ENCODE measurements at regions not wholly inside any gene's neighbourhood (a gene's known extent, or its start where the extent isn't known, plus 50 kb on each side); places are given as distances from the start of the nearest gene placed in this dataset.

GRCh38 chr2:126761981-126762878 lies 106.3 kb downstream of the GYPC start:
- Histone ChIP-seq H3K36me3 (ENCODE audit: insufficient read depth, low read depth, low read length) (no peaks in the 10 kb centered on the region), H3K27me3 (ENCODE audit: insufficient read depth, low read length) (no peaks in the 10 kb centered on the region), H3K4me1 (ENCODE audit: insufficient read depth, low read length) (peaks cover 9% of the 10 kb centered on the region), H3K27ac (ENCODE audit: low read length) (no peak overlapping the region), H3K9me3 (ENCODE audit: insufficient read depth, low read depth, low read length) (no peaks in the 10 kb centered on the region), H3K9ac (ENCODE audit: low read depth, low read length) (no peak overlapping the region), H3K4me3 (ENCODE audit: low read length) (no peak overlapping the region)

- H3K9ac ChIP-seq (ENCODE audit: low read depth, low read length) = no peak overlapping the region
- no peak overlapping the region for H3K27ac ChIP-seq (ENCODE audit: low read length)
- no peaks in the 10 kb centered on the region for H3K36me3 ChIP-seq (ENCODE audit: insufficient read depth, low read depth, low read length)
- H3K4me1 ChIP-seq (ENCODE audit: insufficient read depth, low read length) = no peaks in the 10 kb centered on the region
- no peaks in the 10 kb centered on the region for H3K27me3 ChIP-seq (ENCODE audit: insufficient read depth, low read length)
- H3K4me3 ChIP-seq (ENCODE audit: low read length) = no peak overlapping the region
- H3K9me3 ChIP-seq (ENCODE audit: insufficient read depth, low read depth, low read length) = no peaks in the 10 kb centered on the region
Observed at GRCh38 chr2:126764686-126765265, 108.8 kb downstream of the GYPC start.

DNA sequence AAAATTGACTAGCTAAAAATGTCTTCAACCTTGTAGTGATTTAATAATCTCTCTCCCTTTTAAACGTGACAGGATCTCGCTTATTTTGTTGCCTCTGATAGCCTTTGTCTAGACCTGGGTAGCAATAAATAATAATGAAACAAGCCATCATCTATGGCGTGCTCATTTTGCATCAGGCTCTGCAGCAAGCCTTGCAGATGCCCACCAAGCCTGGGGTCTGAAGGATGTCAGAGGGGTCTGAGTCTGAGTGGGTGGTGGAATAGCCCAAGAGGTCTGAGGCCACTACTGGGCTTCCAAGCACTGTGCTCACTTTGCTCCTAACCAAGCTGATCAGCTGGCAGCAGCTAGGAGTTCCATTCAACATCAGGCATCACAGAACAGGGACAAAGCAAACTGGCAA lies 109.4 kb downstream of the GYPC start:
- Histone ChIP-seq H3K4me1 (ENCODE audit: insufficient read depth, low read length) (no peaks in the 10 kb centered on the region), H3K4me3 (ENCODE audit: low read length) (no peak overlapping the region)

DNA sequence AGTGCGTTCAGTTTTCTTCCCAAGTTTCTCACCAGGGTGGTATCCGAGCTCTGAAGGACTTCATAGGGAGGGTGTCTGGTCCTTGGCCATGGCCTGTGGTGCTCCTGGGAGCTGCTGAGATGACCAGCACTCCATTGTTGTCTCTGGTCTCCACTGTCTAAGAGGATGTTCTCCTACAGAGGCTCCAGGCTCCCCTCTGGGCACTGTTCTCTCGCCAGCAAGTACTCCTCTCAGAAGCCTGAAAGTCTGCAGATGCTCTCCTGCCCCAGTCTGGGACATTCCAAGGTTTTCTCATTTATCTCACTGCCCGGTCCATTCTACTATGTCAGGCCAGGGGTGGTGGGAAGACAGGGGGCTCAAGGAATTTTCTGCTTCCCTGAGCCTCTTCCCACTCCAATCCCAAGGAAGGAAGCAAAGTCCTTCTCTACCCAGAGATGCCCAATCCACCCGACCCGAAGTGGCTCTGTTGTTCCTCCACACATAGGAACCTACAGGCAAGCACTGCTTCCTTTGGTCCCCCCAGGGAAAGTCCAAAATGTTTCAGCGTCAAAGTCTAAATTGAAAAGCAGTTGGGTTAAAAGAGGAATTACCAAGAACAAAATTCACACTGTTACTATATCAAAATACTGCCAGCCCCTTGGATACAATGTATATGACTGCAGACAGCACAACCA lies 110.5 kb downstream of the GYPC start:
- Histone ChIP-seq H3K27me3 (ENCODE audit: insufficient read depth, low read length) (no peaks in the 10 kb centered on the region), H3K9me3 (ENCODE audit: insufficient read depth, low read depth, low read length) (no peaks in the 10 kb centered on the region), H3K27ac (ENCODE audit: low read length) (no peak overlapping the region), H3K4me3 (ENCODE audit: low read length) (no peak overlapping the region), H3K4me1 (ENCODE audit: insufficient read depth, low read length) (no peaks in the 10 kb centered on the region), H3K9ac (ENCODE audit: low read depth, low read length) (no peak overlapping the region), H3K36me3 (ENCODE audit: insufficient read depth, low read depth, low read length) (no peaks in the 10 kb centered on the region)

More for the DNA sequence above, 109.4 kb downstream of the GYPC start:
- H3K9ac ChIP-seq (ENCODE audit: low read depth, low read length) = no peak overlapping the region
- H3K27me3 ChIP-seq (ENCODE audit: insufficient read depth, low read length) = no peaks in the 10 kb centered on the region
- H3K36me3 ChIP-seq (ENCODE audit: insufficient read depth, low read depth, low read length) = no peaks in the 10 kb centered on the region
- H3K9me3 ChIP-seq (ENCODE audit: insufficient read depth, low read depth, low read length) = no peaks in the 10 kb centered on the region
- H3K27ac ChIP-seq (ENCODE audit: low read length) = no peak overlapping the region

DNA sequence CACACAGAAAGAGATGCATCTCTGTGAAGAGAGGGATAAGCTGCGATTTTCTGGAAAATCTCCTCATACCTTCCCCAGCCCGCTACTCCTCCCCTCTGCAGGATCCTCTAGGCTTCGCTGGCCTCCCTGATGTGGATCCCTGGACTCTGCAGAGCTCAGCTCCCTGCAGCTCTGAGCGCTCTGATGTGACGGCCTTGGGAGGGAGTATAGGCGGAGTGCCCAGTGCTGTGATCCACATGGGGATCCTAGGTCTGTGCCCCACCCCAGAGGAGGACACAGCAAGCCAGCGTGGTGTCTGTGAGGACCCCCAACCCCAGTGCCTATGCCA lies 111.0 kb downstream of the GYPC start:
- H3K4me1 ChIP-seq (ENCODE audit: insufficient read depth, low read length) = no peaks in the 10 kb centered on the region
- no peaks in the 10 kb centered on the region for H3K9me3 ChIP-seq (ENCODE audit: insufficient read depth, low read depth, low read length)
- no peak overlapping the region for H3K9ac ChIP-seq (ENCODE audit: low read depth, low read length)
- H3K27me3 ChIP-seq (ENCODE audit: insufficient read depth, low read length) = no peaks in the 10 kb centered on the region
- no peak overlapping the region for H3K27ac ChIP-seq (ENCODE audit: low read length)
- H3K36me3 ChIP-seq (ENCODE audit: insufficient read depth, low read depth, low read length) = no peaks in the 10 kb centered on the region
- no peak overlapping the region for H3K4me3 ChIP-seq (ENCODE audit: low read length)

- H3K27me3 ChIP-seq (ENCODE audit: insufficient read depth, low read length) = no peaks in the 10 kb centered on the region
- no peaks in the 10 kb centered on the region for H3K4me1 ChIP-seq (ENCODE audit: insufficient read depth, low read length)
- H3K27ac ChIP-seq (ENCODE audit: low read length) = no peak overlapping the region
- H3K9me3 ChIP-seq (ENCODE audit: insufficient read depth, low read depth, low read length) = no peaks in the 10 kb centered on the region
- no peak overlapping the region for H3K9ac ChIP-seq (ENCODE audit: low read depth, low read length)
- no peak overlapping the region for H3K4me3 ChIP-seq (ENCODE audit: low read length)
- H3K36me3 ChIP-seq (ENCODE audit: insufficient read depth, low read depth, low read length) = no peaks in the 10 kb centered on the region
Observed at GRCh38 chr2:126769118-126769517, 113.2 kb downstream of the GYPC start.

DNA sequence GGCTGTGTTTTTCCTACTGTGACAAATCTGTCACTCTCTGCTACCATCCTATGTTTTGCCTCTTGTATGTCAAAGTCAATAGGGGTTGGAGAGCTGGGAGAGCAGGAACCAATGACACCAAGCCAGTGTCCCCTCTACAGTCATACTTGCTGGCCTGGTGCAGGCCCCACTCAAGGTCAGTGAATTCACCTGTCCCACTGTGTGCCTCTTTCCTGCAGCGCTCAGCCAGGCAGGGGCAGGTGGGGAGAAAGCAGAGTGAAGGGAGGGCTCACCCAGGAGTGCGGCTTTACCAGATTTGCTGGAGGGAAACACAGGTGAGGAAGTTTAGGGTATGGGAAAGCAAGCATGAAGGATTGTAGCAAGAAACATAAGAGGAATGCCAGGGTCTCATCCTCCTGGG lies 114.5 kb downstream of the GYPC start:
- no peak overlapping the region for H3K9ac ChIP-seq (ENCODE audit: low read depth, low read length)
- no peak overlapping the region for H3K27ac ChIP-seq (ENCODE audit: low read length)
- no peaks in the 10 kb centered on the region for H3K9me3 ChIP-seq (ENCODE audit: insufficient read depth, low read depth, low read length)
- H3K27me3 ChIP-seq (ENCODE audit: insufficient read depth, low read length) = peaks cover 2% of the 10 kb centered on the region; the same call in 1 of the 2 replicates
- H3K4me3 ChIP-seq (ENCODE audit: low read length) = no peak overlapping the region
- no peaks in the 10 kb centered on the region for H3K4me1 ChIP-seq (ENCODE audit: insufficient read depth, low read length)
- H3K36me3 ChIP-seq (ENCODE audit: insufficient read depth, low read depth, low read length) = no peaks in the 10 kb centered on the region

GRCh38 chr2:126771094-126771493 lies 115.1 kb downstream of the GYPC start:
- Histone ChIP-seq H3K4me3 (ENCODE audit: low read length) (no peak overlapping the region), H3K9me3 (ENCODE audit: insufficient read depth, low read depth, low read length) (no peaks in the 10 kb centered on the region), H3K27me3 (ENCODE audit: insufficient read depth, low read length) (peaks cover 8% of the 10 kb centered on the region; the same call in 1 of the 2 replicates), H3K27ac (ENCODE audit: low read length) (no peak overlapping the region), H3K36me3 (ENCODE audit: insufficient read depth, low read depth, low read length) (no peaks in the 10 kb centered on the region), H3K4me1 (ENCODE audit: insufficient read depth, low read length) (no peaks in the 10 kb centered on the region), H3K9ac (ENCODE audit: low read depth, low read length) (no peak overlapping the region)

- Histone ChIP-seq H3K4me1 (ENCODE audit: insufficient read depth, low read length) (no peaks in the 10 kb centered on the region), H3K9me3 (ENCODE audit: insufficient read depth, low read depth, low read length) (no peaks in the 10 kb centered on the region), H3K27ac (ENCODE audit: low read length) (no peak overlapping the region), H3K4me3 (ENCODE audit: low read length) (no peak overlapping the region), H3K9ac (ENCODE audit: low read depth, low read length) (no peak overlapping the region), H3K36me3 (ENCODE audit: insufficient read depth, low read depth, low read length) (no peaks in the 10 kb centered on the region), H3K27me3 (ENCODE audit: insufficient read depth, low read length) (peaks cover 11% of the 10 kb centered on the region; the same call in 1 of the 2 replicates)
Observed at GRCh38 chr2:126771501-126772195, 115.7 kb downstream of the GYPC start.

DNA sequence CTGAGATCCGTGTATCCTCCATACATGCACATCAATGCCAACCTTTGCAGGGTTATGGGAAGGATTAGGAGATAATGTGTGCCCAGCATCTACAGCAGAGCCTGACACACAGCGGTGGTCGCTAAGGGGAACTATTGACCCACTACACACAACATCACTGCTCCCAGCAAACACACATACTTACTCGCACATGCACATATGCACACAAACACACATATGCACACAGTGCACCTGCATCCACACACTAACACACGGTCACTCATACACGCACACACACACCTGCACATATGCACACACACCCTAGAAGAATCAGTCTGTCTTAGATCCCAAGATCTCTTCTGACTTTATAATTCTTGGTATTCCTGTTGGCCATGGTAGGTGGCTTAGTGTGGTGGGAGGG lies 118.3 kb downstream of the GYPC start:
- Histone ChIP-seq H3K27me3 (ENCODE audit: insufficient read depth, low read length) (peaks cover 11% of the 10 kb centered on the region; the same call in 1 of the 2 replicates), H3K27ac (ENCODE audit: low read length) (no peak overlapping the region), H3K4me3 (ENCODE audit: low read length) (no peak overlapping the region), H3K9ac (ENCODE audit: low read depth, low read length) (no peak overlapping the region), H3K36me3 (ENCODE audit: insufficient read depth, low read depth, low read length) (no peaks in the 10 kb centered on the region), H3K9me3 (ENCODE audit: insufficient read depth, low read depth, low read length) (no peaks in the 10 kb centered on the region), H3K4me1 (ENCODE audit: insufficient read depth, low read length) (no peaks in the 10 kb centered on the region)

DNA sequence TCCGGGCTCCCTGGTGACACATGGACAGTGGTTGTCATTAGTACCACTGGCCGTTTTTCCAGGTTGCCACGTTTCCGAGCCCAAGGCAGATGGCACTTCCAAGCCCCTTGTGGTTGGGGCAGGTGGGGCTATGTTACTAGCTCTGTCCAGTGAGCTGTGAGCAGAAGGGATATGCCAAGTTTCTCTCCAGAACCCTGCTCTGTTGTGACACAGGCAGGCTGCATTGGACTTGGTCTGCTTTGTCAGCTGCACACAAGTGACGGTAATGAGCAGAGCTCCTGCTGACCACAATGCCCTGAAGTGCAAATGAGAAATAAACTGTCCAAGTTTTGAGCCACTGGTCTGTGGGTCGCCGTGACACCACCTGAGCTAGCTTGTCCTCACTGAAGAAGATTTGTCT lies 118.8 kb downstream of the GYPC start:
- Histone ChIP-seq H3K27ac (ENCODE audit: low read length) (no peak overlapping the region), H3K9ac (ENCODE audit: low read depth, low read length) (no peak overlapping the region), H3K36me3 (ENCODE audit: insufficient read depth, low read depth, low read length) (no peaks in the 10 kb centered on the region), H3K27me3 (ENCODE audit: insufficient read depth, low read length) (peaks cover 11% of the 10 kb centered on the region; the same call in 1 of the 2 replicates), H3K9me3 (ENCODE audit: insufficient read depth, low read depth, low read length) (no peaks in the 10 kb centered on the region), H3K4me3 (ENCODE audit: low read length) (no peak overlapping the region), H3K4me1 (ENCODE audit: insufficient read depth, low read length) (no peaks in the 10 kb centered on the region)
